GM12872 (cell line): ENCODE measurements at regions not wholly inside any gene's neighbourhood (a gene's known extent, or its start where the extent isn't known, plus 50 kb on each side); places are given as distances from the start of the nearest gene placed in this dataset.

Experiments used
- CTCF ChIP-seq: IDR thresholded peaks from 3 replicates; pipeline ENCODE4 v1.5.1; 2011; ENCODE audit warnings: low read depth, mild to moderate bottlenecking, low read length, moderate library complexity; ENCODE audit not compliant: insufficient read depth

GRCh38 chr15:96176831-96177230 is 153.7 kb upstream of the NR2F2 start:
- TF ChIP-seq CTCF: no peak

GRCh38 chr15:96177279-96177678 is 153.2 kb upstream of the NR2F2 start:
- TF ChIP-seq CTCF: no peak

- TF ChIP-seq CTCF: no peak
These were observed 150.3 kb upstream of the NR2F2 start for GRCh38 chr15:96180087-96180748.

GRCh38 chr15:96181217-96181616 is 149.3 kb upstream of the NR2F2 start:
- no peak for TF ChIP-seq CTCF

GRCh38 chr15:96181873-96182301 is 148.6 kb upstream of the NR2F2 start:
- no peak for TF ChIP-seq CTCF

GRCh38 chr15:96182736-96183513 is 147.6 kb upstream of the NR2F2 start:
- no peak for TF ChIP-seq CTCF

GRCh38 chr15:96183514-96183850 is 147.0 kb upstream of the NR2F2 start:
- TF ChIP-seq CTCF: no peak
